GM19025 (cell line): ENCODE measurements at regions not wholly inside any gene's neighbourhood (a gene's known extent, or its start where the extent isn't known, plus 50 kb on each side); places are given as distances from the start of the nearest gene placed in this dataset.

ENCODE experiments used
- ATAC-seq: cut with Tn5 transposase; IDR thresholded peaks from one replicate; pipeline ENCODE4 v1.9.1; 2021; ENCODE audit warnings: mild to moderate bottlenecking, low read depth, moderate library complexity; ENCODE audit not compliant: unreplicated experiment

GRCh38 chr6:22975079-22975478 is 405.7 kb downstream of the HDGFL1 start:
- no peak for ATAC-seq

- no peak for ATAC-seq
These were observed 411.1 kb downstream of the HDGFL1 start for GRCh38 chr6:22980446-22980845.

- no peak for ATAC-seq
These were observed 432.8 kb downstream of the HDGFL1 start for GRCh38 chr6:23002044-23002619.

GRCh38 chr6:23003671-23004467 is 434.5 kb downstream of the HDGFL1 start:
- ATAC-seq: no peak

GRCh38 chr6:23006656-23007055 is 437.3 kb downstream of the HDGFL1 start:
- ATAC-seq: no peak

GRCh38 chr6:23011615-23012014 is 442.2 kb downstream of the HDGFL1 start:
- ATAC-seq: no peak

- ATAC-seq: no peak
These were observed 444.4 kb downstream of the HDGFL1 start for GRCh38 chr6:23013776-23014175.

- no peak for ATAC-seq
These were observed 447.3 kb downstream of the HDGFL1 start for GRCh38 chr6:23016696-23017095.

GRCh38 chr6:23021487-23021886 is 452.1 kb downstream of the HDGFL1 start:
- ATAC-seq: no peak

- no peak for ATAC-seq
These were observed 457.9 kb downstream of the HDGFL1 start for GRCh38 chr6:23027281-23027680.

GRCh38 chr6:23031986-23032385 is 462.6 kb downstream of the HDGFL1 start:
- ATAC-seq: no peak

- no peak for ATAC-seq
These were observed 465.6 kb downstream of the HDGFL1 start for GRCh38 chr6:23034926-23035325.

GRCh38 chr6:23036406-23036983 is 467.1 kb downstream of the HDGFL1 start:
- no peak for ATAC-seq

- no peak for ATAC-seq
These were observed 471.5 kb downstream of the HDGFL1 start for GRCh38 chr6:23040899-23041298.

GRCh38 chr6:23045280-23045679 is 475.9 kb downstream of the HDGFL1 start:
- ATAC-seq: no peak

- ATAC-seq: no peak
These were observed 486.2 kb downstream of the HDGFL1 start for GRCh38 chr6:23055523-23055922.

- no peak for ATAC-seq
These were observed 504.5 kb downstream of the HDGFL1 start for GRCh38 chr6:23073821-23074220.

GRCh38 chr6:23077772-23078171 is 508.4 kb downstream of the HDGFL1 start:
- ATAC-seq: no peak

GRCh38 chr6:23081701-23082100 is 512.3 kb downstream of the HDGFL1 start:
- no peak for ATAC-seq

GRCh38 chr6:23086100-23086499 is 516.7 kb downstream of the HDGFL1 start:
- no peak for ATAC-seq

GRCh38 chr6:23087471-23087870 is 518.1 kb downstream of the HDGFL1 start:
- no peak for ATAC-seq

- ATAC-seq: no peak
These were observed 519.4 kb downstream of the HDGFL1 start for GRCh38 chr6:23088761-23089160.
